Mesodermal cell (in vitro differentiated cells): ENCODE measurements at regions not wholly inside any gene's neighbourhood (a gene's known extent, or its start where the extent isn't known, plus 50 kb on each side); places are given as distances from the start of the nearest gene placed in this dataset.

Experiments
- H3K27ac ChIP-seq: 2 replicates; pipeline ENCODE4 v1.7.0; 2013; ENCODE audit warnings: mild to moderate bottlenecking, low read depth, low read length, moderate library complexity; ENCODE audit not compliant: severe bottlenecking
- H3K36me3 ChIP-seq: 2 replicates; pipeline ENCODE4 v1.7.1; 2013; ENCODE audit warnings: mild to moderate bottlenecking, low read length, moderate library complexity; ENCODE audit not compliant: control insufficient read depth, insufficient read depth
- H3K4me1 ChIP-seq: one replicate; pipeline ENCODE4 v1.7.1; 2013; ENCODE audit warnings: mild to moderate bottlenecking, low read length; ENCODE audit not compliant: insufficient read depth, control insufficient read depth, poor library complexity, severe bottlenecking
- H3K4me3 ChIP-seq: 2 replicates; pipeline ENCODE4 v1.7.0; 2013; ENCODE audit warnings: low read length, control low read depth, mild to moderate bottlenecking; ENCODE audit not compliant: insufficient read depth, poor library complexity, severe bottlenecking; ENCODE audit errors: extremely low read depth
- H3K9me3 ChIP-seq: 2 replicates; pipeline ENCODE4 v1.7.1; 2013; ENCODE audit warnings: mild to moderate bottlenecking, low read length, moderate library complexity; ENCODE audit not compliant: control insufficient read depth
- WGBS, 2 experiments: methylation state at CpG; one replicate each; pipeline ENCODE4 v1.1.5; 2013; ENCODE audit warnings: missing lambda C conversion rate in 2 of 2; ENCODE audit not compliant: insufficient coverage in 2 of 2; 5-methylcytosine and 5-hydroxymethylcytosine counted together

GRCh38 chr2:184528119-184528518 is 70.2 kb upstream of the ZNF804A start:
- 50% methylated on average over 1 of the region's 2 CpGs; no CpG with 5 or more reads in 1 of the 2 experiments for WGBS, 2 experiments
- H3K4me1 ChIP-seq: no peaks in the 10 kb centered on the region
- no peak overlapping the region for H3K4me3 ChIP-seq
- no peak overlapping the region for H3K27ac ChIP-seq
- peaks cover 12% of the 10 kb centered on the region for H3K9me3 ChIP-seq
- H3K36me3 ChIP-seq: no peaks in the 10 kb centered on the region

- WGBS, 2 experiments: 93 to 96% methylated on average over 4 to 6 of the region's 7 CpGs
- Histone ChIP-seq H3K4me3 (no peak overlapping the region), H3K9me3 (peaks cover 12% of the 10 kb centered on the region), H3K36me3 (no peaks in the 10 kb centered on the region), H3K4me1 (no peaks in the 10 kb centered on the region), H3K27ac (no peak overlapping the region)
Observed at GRCh38 chr2:184530239-184530638, 68.1 kb upstream of the ZNF804A start.

DNA sequence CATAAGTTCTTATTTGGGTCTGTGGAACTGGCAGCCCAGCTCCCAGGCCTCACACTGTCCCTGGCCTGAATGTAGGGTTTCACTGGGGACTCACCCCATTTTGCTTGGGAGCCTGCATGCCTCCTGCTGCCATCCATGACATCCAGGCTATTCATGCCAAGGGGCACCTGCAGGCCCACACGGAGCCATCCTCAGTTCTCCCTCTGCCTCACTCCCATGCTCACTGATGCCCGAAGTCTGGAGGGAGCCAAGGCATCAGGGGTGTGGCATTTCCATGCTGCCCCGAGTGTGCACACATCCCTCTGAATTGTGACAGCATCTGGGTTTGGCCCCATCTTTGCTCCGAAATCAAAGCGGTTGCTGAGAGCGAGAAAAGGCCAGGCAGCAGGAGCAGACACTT is 67.4 kb upstream of the ZNF804A start:
- H3K27ac ChIP-seq: no peak overlapping the region
- H3K4me1 ChIP-seq: no peaks in the 10 kb centered on the region
- peaks cover 12% of the 10 kb centered on the region for H3K9me3 ChIP-seq
- H3K36me3 ChIP-seq: no peaks in the 10 kb centered on the region
- H3K4me3 ChIP-seq: no peak overlapping the region
- 92 to 95% methylated on average over 6 of the region's 6 CpGs for WGBS, 2 experiments

DNA sequence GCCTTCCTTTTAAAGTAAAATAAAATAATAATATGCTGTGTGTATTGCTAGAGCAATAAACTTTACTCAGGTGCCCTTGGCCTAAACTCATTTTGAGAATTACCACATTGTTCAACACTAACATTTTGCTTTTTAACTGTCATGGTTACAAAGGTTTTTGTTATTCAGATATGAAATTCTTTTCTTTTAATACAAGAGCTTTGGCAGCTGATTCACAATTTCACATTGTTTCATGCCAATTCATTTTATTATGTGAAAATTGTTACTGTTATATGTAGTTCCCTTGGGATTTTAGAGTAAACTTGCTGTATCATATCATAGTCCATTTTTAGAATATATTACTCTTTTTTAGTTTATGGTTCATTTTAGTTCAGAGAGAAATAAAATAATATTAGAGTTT is 65.8 kb upstream of the ZNF804A start:
- Histone ChIP-seq H3K9me3 (peaks cover 12% of the 10 kb centered on the region), H3K4me1 (no peaks in the 10 kb centered on the region), H3K27ac (no peak overlapping the region)

GRCh38 chr2:184534986-184535385 is 63.3 kb upstream of the ZNF804A start:
- Histone ChIP-seq H3K36me3 (no peaks in the 10 kb centered on the region), H3K4me3 (no peak overlapping the region), H3K4me1 (no peaks in the 10 kb centered on the region), H3K27ac (no peak overlapping the region), H3K9me3 (peaks cover 2% of the 10 kb centered on the region)
- WGBS, 2 experiments: 80% methylated on average over 1 of the region's 3 CpGs; no CpG with 5 or more reads in 1 of the 2 experiments

More for the DNA sequence above, 65.8 kb upstream of the ZNF804A start:
- no peaks in the 10 kb centered on the region for H3K36me3 ChIP-seq
- no peak overlapping the region for H3K4me3 ChIP-seq

DNA sequence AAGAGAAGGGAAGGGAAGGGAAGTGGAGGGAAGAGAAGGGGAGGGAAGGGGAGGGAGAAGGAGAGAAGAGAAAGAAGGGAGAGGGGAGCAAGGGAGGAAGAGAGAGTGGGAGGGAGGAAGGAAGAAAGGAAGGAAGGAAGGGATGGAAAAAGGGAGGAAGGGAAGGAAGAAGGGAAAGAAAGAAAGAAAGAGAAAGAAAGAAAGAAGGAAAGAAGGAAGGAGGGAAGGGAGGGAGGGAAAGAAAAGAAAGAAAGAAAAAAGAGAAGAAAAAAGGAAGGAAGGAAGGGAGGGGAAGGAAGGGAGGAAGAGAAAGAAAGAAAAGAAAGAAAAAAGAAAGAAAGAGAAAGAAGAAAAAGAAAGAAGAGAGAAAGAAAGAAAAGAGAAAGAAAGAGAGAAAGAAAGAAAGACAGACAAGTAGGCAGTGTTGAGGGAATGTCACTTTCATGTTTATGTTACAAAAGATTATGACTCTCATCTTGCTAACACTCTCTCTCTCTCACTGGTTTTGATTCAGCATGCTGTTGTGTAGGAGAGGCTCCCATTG is 58.0 kb upstream of the ZNF804A start:
- Histone ChIP-seq H3K27ac (no peak overlapping the region), H3K4me1 (no peaks in the 10 kb centered on the region), H3K9me3 (no peaks in the 10 kb centered on the region), H3K36me3 (no peaks in the 10 kb centered on the region), H3K4me3 (no peak overlapping the region)

DNA sequence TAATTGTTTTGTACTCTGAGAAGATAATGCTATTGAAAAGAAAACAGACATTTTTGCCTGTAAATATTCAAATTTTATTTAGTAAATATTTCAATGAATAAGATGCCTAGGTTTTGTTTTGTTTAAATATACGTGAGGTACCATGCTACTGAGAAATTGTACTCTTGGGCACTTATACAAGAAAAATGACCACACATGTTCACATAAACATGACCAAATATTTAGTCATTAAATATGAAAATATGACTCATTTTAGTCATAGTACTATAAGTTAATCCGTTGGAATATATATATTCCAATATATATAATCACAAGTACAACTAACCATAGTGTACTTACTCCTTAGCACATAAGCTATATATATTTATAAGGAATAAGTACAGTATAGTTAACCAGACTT is 56.7 kb upstream of the ZNF804A start:
- no peaks in the 10 kb centered on the region for H3K36me3 ChIP-seq
- no peak overlapping the region for H3K27ac ChIP-seq
- H3K4me1 ChIP-seq: no peaks in the 10 kb centered on the region
- H3K4me3 ChIP-seq: no peak overlapping the region
- WGBS, 2 experiments: no CpG with 5 or more reads among the region's 2 CpGs
- H3K9me3 ChIP-seq: no peaks in the 10 kb centered on the region

DNA sequence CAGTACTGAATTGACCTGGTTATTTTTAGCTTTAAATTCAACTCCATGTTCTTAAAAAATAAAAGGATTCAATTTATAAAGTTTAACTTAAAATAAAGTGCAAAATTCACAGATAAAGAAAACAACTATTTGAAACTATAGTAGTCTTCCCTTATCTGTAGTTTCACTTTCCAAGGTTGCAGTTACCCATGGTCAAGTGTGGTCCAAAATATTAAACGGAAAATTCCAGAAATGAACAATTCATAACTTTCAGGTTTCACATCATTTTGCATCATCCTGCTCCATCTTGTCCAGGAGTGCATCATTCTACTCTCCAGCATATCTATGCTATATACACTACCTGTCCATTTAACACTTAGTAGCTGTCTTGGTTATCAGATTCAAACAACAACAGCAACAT is 54.5 kb upstream of the ZNF804A start:
- WGBS, 2 experiments: 71 to 86% methylated on average over 1 of the region's 1 CpG
- Histone ChIP-seq H3K4me3 (no peak overlapping the region), H3K27ac (no peak overlapping the region), H3K4me1 (no peaks in the 10 kb centered on the region), H3K9me3 (no peaks in the 10 kb centered on the region), H3K36me3 (no peaks in the 10 kb centered on the region)
